ENCODE measurements at regions not wholly inside any gene's neighbourhood (a gene's known extent, or its start where the extent isn't known, plus 50 kb on each side); places are given as distances from the start of the nearest gene placed in this dataset.

DNA sequence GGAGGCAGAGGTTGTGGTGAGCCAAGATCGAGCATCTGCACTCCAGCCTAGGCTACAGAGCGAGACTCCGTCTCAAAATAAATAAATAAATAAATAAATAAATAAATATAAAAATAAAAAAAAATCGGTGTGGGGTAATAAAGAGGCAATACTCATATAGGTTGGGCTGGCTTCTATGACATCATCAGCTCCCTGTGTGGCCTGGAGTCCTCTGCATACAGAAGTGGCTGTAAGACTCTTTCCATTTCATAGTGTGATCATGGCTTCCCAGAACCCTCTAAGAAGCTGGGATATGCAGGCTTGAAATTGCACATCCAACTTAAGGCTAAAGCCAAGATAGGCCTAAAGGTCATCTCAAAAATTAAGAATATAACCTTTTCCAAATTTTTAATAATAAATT is 101.6 kb downstream of the ZIC4 start:
- no peak for TF ChIP-seq EP300 (IDR thresholded peaks at IDR 0.05; ENCODE audit: low read depth)
- TF ChIP-seq POLR2A (IDR thresholded peaks at IDR 0.05) = no peak
- no peak for TF ChIP-seq CTCF (IDR thresholded peaks at IDR 0.05)
- TF ChIP-seq POLR2AphosphoS5 (IDR thresholded peaks at IDR 0.05) = no peak
- WGBS, 2 donors (ENCODE audit: low coverage in 1 of 2) = 82 to 83% methylated on average over 4 of the region's 4 CpGs
- DNase-seq = no peak

GRCh38 chr3:147301781-147302180 is 104.6 kb downstream of the ZIC4 start:
- Histone ChIP-seq H3K27me3 (no peaks in the 10 kb centered on the region), H3K36me3 (no peaks in the 10 kb centered on the region), H3K4me1 (peaks cover 0 to 5% (median 1%) of the 10 kb centered on the region in 4 donors), H3K9me3 (no peaks in the 10 kb centered on the region), H3K4me3 (no peak overlapping the region), H3K27ac (no peak overlapping the region)
- intact Hi-C loops (cut with DNase I; ENCODE audit: low total_unique reads) = no loop called here
- no peak for DNase-seq
- in situ Hi-C loops (cut with MboI; ENCODE audit: low pct_ligation_motif_present in 1 of 4, low pct_unique_long_range_greater_than_20kb in 1 of 4, low sequenced_read_pairs in 3 of 4) = no loop called here
- 76 to 81% methylated on average over 1 of the region's 1 CpG for WGBS, 2 donors (ENCODE audit: low coverage in 1 of 2)
- no peak for TF ChIP-seq CTCF (IDR thresholded peaks at IDR 0.05)
- no peak for TF ChIP-seq POLR2A (IDR thresholded peaks at IDR 0.05)
- TF ChIP-seq POLR2AphosphoS5 (IDR thresholded peaks at IDR 0.05) = no peak
- TF ChIP-seq EP300 (IDR thresholded peaks at IDR 0.05; ENCODE audit: low read depth) = no peak

More for the DNA sequence above, 101.6 kb downstream of the ZIC4 start:
- Histone ChIP-seq H3K4me1 (no peaks in the 10 kb centered on the region), H3K36me3 (no peaks in the 10 kb centered on the region), H3K9me3 (no peaks in the 10 kb centered on the region), H3K27me3 (no peaks in the 10 kb centered on the region), H3K27ac (no peak overlapping the region), H3K4me3 (no peak overlapping the region)
- in situ Hi-C loops (cut with MboI; ENCODE audit: low pct_ligation_motif_present in 1 of 4, low pct_unique_long_range_greater_than_20kb in 1 of 4, low sequenced_read_pairs in 3 of 4) = no loop called here
- intact Hi-C loops (cut with DNase I; ENCODE audit: low total_unique reads) = no loop called here

GRCh38 chr3:147299656-147300055 is 106.7 kb downstream of the ZIC4 start:
- intact Hi-C loops (cut with DNase I; ENCODE audit: low total_unique reads) = no loop called here
- no peak for DNase-seq
- H3K4me1 ChIP-seq = peaks cover 0 to 5% (median 1%) of the 10 kb centered on the region in 4 donors
- TF ChIP-seq POLR2A (IDR thresholded peaks at IDR 0.05) (no peak), EP300 (IDR thresholded peaks at IDR 0.05; ENCODE audit: low read depth) (no peak), POLR2AphosphoS5 (IDR thresholded peaks at IDR 0.05) (no peak), CTCF (IDR thresholded peaks at IDR 0.05) (no peak)
- H3K36me3 ChIP-seq = no peaks in the 10 kb centered on the region
- H3K9me3 ChIP-seq = no peaks in the 10 kb centered on the region
- H3K4me3 ChIP-seq = no peak overlapping the region
- in situ Hi-C loops (cut with MboI; ENCODE audit: low pct_ligation_motif_present in 1 of 4, low pct_unique_long_range_greater_than_20kb in 1 of 4, low sequenced_read_pairs in 3 of 4) = no loop called here
- H3K27ac ChIP-seq = no peak overlapping the region
- H3K27me3 ChIP-seq = no peaks in the 10 kb centered on the region
- 62 to 75% methylated on average over 2 of the region's 2 CpGs for WGBS, 2 donors (ENCODE audit: low coverage in 1 of 2)

GRCh38 chr3:147298511-147298982 is 107.8 kb downstream of the ZIC4 start:
- Histone ChIP-seq H3K27ac (peak overlapping the region in 2 of 4 donors; percentile 39 to 55), H3K36me3 (no peaks in the 10 kb centered on the region), H3K4me1 (peaks cover 0 to 5% (median 1%) of the 10 kb centered on the region in 4 donors), H3K27me3 (no peaks in the 10 kb centered on the region), H3K9me3 (no peaks in the 10 kb centered on the region), H3K4me3 (no peak overlapping the region)
- in situ Hi-C loops (cut with MboI; ENCODE audit: low pct_ligation_motif_present in 1 of 4, low pct_unique_long_range_greater_than_20kb in 1 of 4, low sequenced_read_pairs in 3 of 4) (no loop called here), intact Hi-C loops (cut with DNase I; ENCODE audit: low total_unique reads) (no loop called here)
- WGBS, 2 donors (ENCODE audit: low coverage in 1 of 2) = 15 to 18% methylated on average over 4 of the region's 4 CpGs
- DNase-seq = no peak
- TF ChIP-seq EP300 (IDR thresholded peaks at IDR 0.05; ENCODE audit: low read depth) (no peak), POLR2AphosphoS5 (IDR thresholded peaks at IDR 0.05) (peak in 2 of 3 donors; percentile 52 to 58)
